ENCODE measurements at regions not wholly inside any gene's neighbourhood (a gene's known extent, or its start where the extent isn't known, plus 50 kb on each side); places are given as distances from the start of the nearest gene placed in this dataset.

GRCh38 chr14:87575378-87575777 is 417.6 kb downstream of the GALC start:
- TF ChIP-seq, protein P1, sequence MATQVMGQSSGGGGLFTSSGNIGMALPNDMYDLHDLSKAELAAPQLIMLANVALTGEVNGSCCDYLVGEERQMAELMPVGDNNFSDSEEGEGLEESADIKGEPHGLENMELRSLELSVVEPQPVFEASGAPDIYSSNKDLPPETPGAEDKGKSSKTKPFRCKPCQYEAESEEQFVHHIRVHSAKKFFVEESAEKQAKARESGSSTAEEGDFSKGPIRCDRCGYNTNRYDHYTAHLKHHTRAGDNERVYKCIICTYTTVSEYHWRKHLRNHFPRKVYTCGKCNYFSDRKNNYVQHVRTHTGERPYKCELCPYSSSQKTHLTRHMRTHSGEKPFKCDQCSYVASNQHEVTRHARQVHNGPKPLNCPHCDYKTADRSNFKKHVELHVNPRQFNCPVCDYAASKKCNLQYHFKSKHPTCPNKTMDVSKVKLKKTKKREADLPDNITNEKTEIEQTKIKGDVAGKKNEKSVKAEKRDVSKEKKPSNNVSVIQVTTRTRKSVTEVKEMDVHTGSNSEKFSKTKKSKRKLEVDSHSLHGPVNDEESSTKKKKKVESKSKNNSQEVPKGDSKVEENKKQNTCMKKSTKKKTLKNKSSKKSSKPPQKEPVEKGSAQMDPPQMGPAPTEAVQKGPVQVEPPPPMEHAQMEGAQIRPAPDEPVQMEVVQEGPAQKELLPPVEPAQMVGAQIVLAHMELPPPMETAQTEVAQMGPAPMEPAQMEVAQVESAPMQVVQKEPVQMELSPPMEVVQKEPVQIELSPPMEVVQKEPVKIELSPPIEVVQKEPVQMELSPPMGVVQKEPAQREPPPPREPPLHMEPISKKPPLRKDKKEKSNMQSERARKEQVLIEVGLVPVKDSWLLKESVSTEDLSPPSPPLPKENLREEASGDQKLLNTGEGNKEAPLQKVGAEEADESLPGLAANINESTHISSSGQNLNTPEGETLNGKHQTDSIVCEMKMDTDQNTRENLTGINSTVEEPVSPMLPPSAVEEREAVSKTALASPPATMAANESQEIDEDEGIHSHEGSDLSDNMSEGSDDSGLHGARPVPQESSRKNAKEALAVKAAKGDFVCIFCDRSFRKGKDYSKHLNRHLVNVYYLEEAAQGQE (IDR thresholded peaks at IDR 0.05; ENCODE audit: insufficient read depth in 1 of 2, low read depth in 2 of 2, low read length in 1 of 2) = no peak
- no peak for TF ChIP-seq CTCF (IDR thresholded peaks at IDR 0.05)

Measured in Panc1 (cell line).